Gastroesophageal sphincter (tissue), 3 donors: ENCODE measurements at regions not wholly inside any gene's neighbourhood (a gene's known extent, or its start where the extent isn't known, plus 50 kb on each side); places are given as distances from the start of the nearest gene placed in this dataset.
"Not testable (repeated sequence)": the region's sequence is repeated elsewhere in the genome, so short reads cannot be mapped to it uniquely, and the experiment has no call there.

Experiments used
- CTCF ChIP-seq, 4 experiments: fragments of 200-600 bp in 2 of 4; fragments of 450-650 bp in 2 of 4; sonication (generic) in 1 of 4; IDR thresholded peaks; one replicate each; pipeline ENCODE4 v1.5.1; 2017 to 2019; ENCODE audit warnings: antibody characterized with exemption in 4 of 4, mild to moderate bottlenecking in 2 of 4, moderate library complexity in 2 of 4
- POLR2A ChIP-seq, 2 donors: fragments of 450-650 bp; IDR thresholded peaks; one replicate each; pipeline ENCODE4 v1.6.1; 2017; ENCODE audit warnings: antibody characterized with exemption in 2 of 2, mild to moderate bottlenecking in 2 of 2, moderate library complexity in 1 of 2

- not testable (repeated sequence) for TF ChIP-seq CTCF, POLR2A (IDR thresholded peaks at IDR 0.05)
Observed at GRCh38 chr1:149349448-149349847, 125.4 kb upstream of the NBPF19 start.
